CD4-positive, alpha-beta T cell treated with Interleukin-15 for 1 hour (primary cell): ENCODE measurements at regions not wholly inside any gene's neighbourhood (a gene's known extent, or its start where the extent isn't known, plus 50 kb on each side); places are given as distances from the start of the nearest gene placed in this dataset.

Experiments
- DNase-seq: peaks from one replicate; pipeline ENCODE4 v3.0.0-alpha.2; 2020

DNA sequence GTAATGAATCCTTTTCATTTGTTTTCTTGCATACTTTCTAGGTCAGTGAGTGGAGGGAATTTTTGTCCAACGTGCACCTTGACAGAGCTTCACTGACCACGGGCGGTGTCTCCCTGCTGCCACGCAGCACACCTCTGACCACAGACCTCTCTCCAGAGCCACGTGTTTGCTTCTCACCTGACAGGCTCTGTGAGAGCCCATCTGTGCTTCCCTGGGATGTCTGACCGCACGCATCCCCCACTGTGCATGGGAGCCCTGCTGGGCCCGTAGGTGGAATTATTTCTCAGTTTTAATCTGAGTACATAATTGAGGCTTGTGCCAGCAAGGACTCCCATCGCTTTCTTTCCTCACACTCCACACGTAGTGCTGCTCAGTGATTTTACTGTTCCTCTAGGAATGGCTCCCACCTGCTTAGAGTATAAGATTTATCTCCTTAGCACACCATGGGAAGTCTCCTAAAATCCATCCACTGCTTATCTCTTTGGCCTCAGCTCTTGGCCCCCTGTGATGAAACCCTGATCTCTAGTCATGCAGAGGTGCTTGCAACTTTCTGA is 482.6 kb downstream of the TSN start:
- DNase-seq = no peak

DNA sequence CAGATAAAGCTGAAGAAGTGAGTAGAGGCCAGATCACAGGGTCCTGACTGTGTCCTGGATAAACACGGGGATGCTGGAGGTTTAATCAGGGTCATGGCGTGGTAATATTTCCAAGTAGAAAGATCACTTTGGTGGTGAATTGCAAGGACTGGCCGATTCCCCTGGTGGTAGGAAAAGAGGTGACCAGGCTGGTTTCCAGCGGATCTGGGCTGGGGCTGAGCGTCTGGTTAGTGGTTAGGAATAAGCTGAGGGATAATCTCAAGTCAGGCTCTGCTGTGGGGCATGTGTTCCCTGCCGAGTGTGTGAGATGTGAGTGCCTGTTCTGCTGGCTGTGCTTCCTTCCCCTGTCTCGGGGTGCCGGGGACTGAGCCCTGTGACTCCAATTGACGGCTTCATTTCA is 484.0 kb downstream of the TSN start:
- no peak for DNase-seq

DNA sequence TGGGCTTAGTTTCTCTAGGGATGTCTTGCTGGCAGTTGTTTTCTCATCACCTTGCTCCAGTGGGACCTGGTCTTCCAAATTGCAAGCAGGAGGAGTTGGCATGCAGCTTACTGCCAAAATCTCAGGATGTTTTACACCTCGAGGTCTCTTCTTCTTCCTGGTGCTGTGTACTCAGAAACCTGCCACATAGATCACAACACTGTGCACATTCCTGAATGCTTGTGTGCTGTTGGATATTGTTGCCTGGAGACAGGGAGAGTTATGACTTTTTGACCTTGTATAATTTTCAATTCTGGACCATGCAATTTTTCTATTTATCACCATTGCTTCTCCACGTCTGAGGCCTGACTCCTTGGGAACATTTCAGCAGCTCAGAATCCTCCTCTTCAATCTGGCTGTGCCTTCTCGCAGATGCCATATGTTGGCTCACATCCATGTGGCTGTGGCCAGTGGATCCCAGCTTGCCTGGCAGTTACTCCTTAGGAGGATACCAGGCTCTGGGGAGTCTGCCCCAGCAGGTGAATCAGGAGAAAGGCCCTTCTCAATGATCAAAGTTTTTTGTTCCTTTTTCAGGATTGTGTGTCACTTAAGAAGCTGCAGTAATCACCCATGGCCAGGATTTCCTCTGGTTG is 489.3 kb downstream of the TSN start:
- DNase-seq = no peak

DNA sequence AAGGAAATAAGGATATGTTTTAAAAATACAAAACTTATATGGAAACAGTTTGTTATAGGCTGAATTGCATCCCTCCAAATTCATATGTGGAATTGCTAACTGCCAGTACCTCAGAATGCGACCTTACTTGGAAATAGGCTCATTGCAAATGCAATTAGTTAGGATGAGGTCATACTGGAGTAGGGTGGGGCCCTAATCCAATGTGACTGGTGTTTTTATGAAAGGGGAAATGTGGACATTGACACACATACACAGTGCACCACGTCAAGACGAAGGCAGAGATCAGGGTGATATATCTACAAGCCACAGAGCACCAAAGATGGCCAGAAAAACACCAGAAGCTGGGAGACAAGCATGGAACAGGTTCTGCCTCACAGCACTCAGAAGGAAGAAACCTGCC is 494.2 kb downstream of the TSN start:
- DNase-seq = no peak

- no peak for DNase-seq
Measured at GRCh38 chr2:122251158-122251557, 495.7 kb downstream of the TSN start.

GRCh38 chr2:122251566-122251965 is 496.1 kb downstream of the TSN start:
- DNase-seq = no peak

- DNase-seq = no peak
Measured at GRCh38 chr2:122255924-122256323, 500.5 kb downstream of the TSN start.

GRCh38 chr2:122261911-122262310 is 506.5 kb downstream of the TSN start:
- DNase-seq = no peak

- no peak for DNase-seq
Measured at GRCh38 chr2:122263746-122264145, 508.3 kb downstream of the TSN start.

DNA sequence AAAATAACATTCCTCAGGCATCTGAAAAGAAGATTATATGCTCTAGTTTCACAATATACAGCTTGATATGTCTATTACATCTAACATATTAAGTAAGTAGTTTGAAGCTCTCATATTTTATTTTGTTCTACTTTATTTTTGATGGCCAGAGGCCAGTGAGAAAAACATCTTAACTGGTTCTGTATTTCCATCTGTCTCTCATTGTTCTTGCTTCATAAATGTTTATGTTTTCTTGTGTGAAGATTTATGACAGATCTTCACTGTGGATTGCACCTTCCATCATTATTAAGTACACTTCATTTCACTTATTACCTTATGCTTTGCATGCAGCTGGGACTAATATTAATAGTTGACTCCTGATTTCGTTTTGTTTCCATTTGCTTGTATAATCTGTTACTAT is 511.2 kb downstream of the TSN start:
- no peak for DNase-seq

DNA sequence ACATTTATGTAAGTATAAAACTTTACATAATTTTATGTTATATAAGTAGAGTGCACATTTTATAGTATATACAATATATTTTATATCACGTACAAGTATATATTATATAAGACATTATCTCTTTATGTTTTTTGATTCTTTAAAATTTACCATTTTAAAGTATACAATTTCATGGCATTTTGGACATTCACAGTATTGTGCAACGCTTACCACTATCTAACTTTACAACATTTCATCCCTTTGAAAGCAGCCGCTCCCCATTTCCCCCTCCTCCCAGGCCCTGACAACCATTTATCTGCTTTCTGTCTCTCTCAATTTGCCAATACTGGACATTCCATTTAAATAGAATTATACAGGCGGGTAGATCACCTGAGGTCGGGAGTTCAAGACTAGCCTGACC is 512.5 kb downstream of the TSN start:
- DNase-seq = no peak

DNA sequence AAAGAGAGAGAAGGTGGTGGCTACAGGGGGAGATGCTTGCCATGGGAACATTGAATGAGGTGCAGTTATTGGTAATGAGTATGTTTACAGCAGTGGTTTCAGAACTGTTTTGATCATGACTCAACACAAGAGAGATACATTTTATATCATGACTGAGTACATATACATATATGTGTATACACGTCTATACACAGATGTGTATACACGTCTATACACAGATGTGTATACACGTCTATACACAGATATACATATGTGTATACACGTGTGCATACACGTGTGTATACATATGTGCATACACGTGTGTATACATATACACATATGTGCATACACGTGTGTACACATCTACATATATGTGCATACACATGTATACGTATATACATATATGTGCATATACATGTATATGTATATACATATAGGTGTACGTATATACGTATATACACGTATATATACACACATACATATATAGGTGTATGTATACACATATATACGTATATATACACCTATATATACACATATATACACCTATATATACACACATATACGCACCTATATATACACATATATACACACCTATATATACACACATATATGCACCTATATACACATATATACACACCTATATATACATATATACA is 518.5 kb downstream of the TSN start:
- DNase-seq = no peak

DNA sequence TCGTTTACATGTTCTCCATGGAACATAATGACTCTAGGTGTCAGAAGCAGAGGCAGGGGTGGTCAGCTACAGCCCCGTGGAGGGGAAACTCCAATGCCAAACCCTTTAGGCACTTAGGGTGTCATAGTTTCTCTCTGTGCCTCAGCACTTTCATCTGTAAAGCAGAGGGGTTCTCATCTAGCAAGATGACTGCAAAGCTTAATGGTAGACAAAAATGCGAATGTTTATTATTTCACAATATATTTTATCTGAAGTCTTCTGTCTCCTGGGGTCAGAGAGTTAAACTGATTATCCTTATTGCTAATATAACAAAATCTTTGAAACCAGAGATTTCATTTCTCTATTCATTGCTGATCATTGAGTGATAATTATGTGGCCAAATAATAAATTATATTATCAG is 522.5 kb downstream of the TSN start:
- no peak for DNase-seq

DNA sequence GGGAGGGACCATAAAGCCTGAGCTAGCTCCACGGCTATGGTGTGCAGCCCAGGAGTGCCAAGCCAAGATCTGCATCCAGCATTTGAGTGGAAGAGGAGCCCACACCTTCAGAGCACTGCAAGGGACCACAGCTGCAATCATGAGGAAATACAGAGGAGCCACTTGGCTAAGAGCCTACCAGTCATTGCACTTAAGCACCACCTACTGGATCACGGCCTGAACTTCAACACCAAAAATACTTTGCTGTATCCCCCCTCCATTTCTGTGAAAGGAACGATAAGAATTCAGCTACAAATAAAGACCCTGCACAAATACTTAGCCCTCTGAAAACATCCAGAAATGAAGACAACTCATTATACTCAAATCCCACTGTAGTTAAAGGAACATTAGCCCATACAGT is 545.3 kb downstream of the TSN start:
- no peak for DNase-seq

- DNase-seq = no peak
Measured at GRCh38 chr2:122307763-122308162, 552.3 kb downstream of the TSN start.

GRCh38 chr2:122315306-122315705 is 559.9 kb downstream of the TSN start:
- DNase-seq = no peak

DNA sequence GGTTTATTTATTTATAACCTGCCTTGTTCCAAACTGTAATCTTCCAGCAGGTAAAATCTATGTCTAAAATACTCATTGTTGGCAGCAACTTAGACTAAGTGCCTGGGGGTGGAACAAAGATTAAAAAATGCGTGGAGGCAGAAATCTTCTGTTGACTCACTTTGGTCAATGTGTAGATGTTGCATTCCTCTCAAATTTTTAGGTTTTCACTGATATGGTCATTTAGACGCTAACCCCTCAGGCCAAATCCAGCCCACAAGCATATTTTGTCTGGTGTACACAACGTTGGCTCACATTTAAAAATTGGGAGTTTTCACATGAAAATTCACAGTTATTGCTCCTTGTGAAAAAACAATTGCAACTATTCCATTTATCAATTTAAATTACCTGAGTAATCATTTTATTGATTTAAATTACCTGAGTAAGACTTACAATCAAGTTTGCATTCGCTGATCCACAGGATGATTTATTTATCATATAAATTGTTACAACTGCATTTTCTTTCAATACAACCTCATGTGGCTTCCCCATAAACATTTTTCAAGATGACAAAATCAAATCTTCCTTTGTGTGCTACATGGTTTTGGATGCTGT is 564.2 kb downstream of the TSN start:
- no peak for DNase-seq

- DNase-seq = no peak
Measured at GRCh38 chr2:122322815-122323214, 567.4 kb downstream of the TSN start.

DNA sequence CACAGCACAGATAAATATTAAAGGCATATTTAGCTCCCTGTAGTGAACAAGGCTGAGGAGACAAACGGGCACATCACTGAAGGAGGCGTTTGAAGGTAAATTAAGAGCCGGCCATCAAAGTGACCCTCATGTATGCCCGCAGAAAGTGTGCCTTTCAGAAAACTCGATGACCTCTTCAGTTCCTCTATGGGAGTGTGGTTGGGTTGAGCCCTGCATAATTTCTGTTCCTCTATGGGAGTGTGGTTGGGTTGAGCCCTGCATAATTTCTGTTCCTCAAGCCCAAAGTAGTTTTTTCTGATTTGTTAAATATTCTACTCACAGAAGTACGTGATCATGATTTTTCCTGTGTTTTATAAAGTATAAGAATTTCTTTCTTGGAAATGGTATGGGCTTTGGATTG is 568.5 kb downstream of the TSN start:
- no peak for DNase-seq

- no peak for DNase-seq
Measured at GRCh38 chr2:122326471-122326870, 571.0 kb downstream of the TSN start.

GRCh38 chr2:122328816-122329215 is 573.4 kb downstream of the TSN start:
- no peak for DNase-seq

GRCh38 chr2:122329278-122329677 is 573.8 kb downstream of the TSN start:
- no peak for DNase-seq

GRCh38 chr2:122333932-122334331 is 578.5 kb downstream of the TSN start:
- DNase-seq = no peak

DNA sequence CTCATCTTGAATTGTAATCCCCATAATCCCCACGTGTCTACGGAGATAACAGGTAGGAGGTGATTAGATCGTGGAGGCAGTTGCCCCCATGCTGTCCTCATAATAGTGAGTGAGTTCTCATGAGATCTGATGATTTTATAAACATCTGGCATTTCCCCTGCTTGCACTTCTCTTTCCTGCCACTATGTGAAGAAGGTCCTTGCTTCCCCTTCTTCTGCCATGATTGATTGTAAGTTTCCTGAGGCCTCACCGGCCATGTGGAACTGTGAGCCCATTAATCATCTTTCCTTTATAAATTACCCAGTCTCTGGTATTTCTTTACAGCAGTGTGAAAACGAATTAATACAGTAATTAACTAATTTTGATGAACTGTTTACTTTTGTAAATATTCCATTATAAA is 582.5 kb downstream of the TSN start:
- DNase-seq = no peak

- DNase-seq = no peak
Measured at GRCh38 chr2:122340246-122340645, 584.8 kb downstream of the TSN start.
